GM19397 (cell line): ENCODE measurements at regions not wholly inside any gene's neighbourhood (a gene's known extent, or its start where the extent isn't known, plus 50 kb on each side); places are given as distances from the start of the nearest gene placed in this dataset.

ENCODE experiments used
- ATAC-seq: cut with Tn5 transposase; IDR thresholded peaks from one replicate; pipeline ENCODE4 v1.9.1; 2021; ENCODE audit warnings: mild to moderate bottlenecking, moderate library complexity; ENCODE audit not compliant: unreplicated experiment

GRCh38 chr9:88657893-88658292 lies 122.9 kb downstream of the NXNL2 start:
- ATAC-seq, result no peak

- ATAC-seq, result no peak
Observed at GRCh38 chr9:88658311-88658822, 123.4 kb downstream of the NXNL2 start.

GRCh38 chr9:88659126-88659525 lies 124.1 kb downstream of the NXNL2 start:
- ATAC-seq, result no peak

GRCh38 chr9:88660611-88661010 lies 125.6 kb downstream of the NXNL2 start:
- no peak for ATAC-seq

- ATAC-seq, result no peak
Observed at GRCh38 chr9:88661759-88662158, 126.8 kb downstream of the NXNL2 start.

- no peak for ATAC-seq
Observed at GRCh38 chr9:88663771-88664419, 128.9 kb downstream of the NXNL2 start.

- no peak for ATAC-seq
Observed at GRCh38 chr9:88664773-88665172, 129.8 kb downstream of the NXNL2 start.

GRCh38 chr9:88672874-88673689 lies 138.1 kb downstream of the NXNL2 start:
- ATAC-seq, result no peak

GRCh38 chr9:88673886-88674285 lies 138.9 kb downstream of the NXNL2 start:
- no peak for ATAC-seq

GRCh38 chr9:88676644-88677043 lies 141.7 kb downstream of the NXNL2 start:
- no peak for ATAC-seq

GRCh38 chr9:88678008-88678407 lies 143.0 kb downstream of the NXNL2 start:
- no peak for ATAC-seq

- ATAC-seq, result no peak
Observed at GRCh38 chr9:88678431-88678830, 143.5 kb downstream of the NXNL2 start.

GRCh38 chr9:88680041-88680440 lies 145.1 kb downstream of the NXNL2 start:
- no peak for ATAC-seq

- no peak for ATAC-seq
Observed at GRCh38 chr9:88680505-88681160, 145.7 kb downstream of the NXNL2 start.

GRCh38 chr9:88681434-88681833 lies 146.5 kb downstream of the NXNL2 start:
- ATAC-seq, result no peak

- no peak for ATAC-seq
Observed at GRCh38 chr9:88682431-88682831, 147.5 kb downstream of the NXNL2 start.

GRCh38 chr9:88684046-88684445 lies 149.1 kb downstream of the NXNL2 start:
- no peak for ATAC-seq

- ATAC-seq, result no peak
Observed at GRCh38 chr9:88684845-88685244, 149.9 kb downstream of the NXNL2 start.

GRCh38 chr9:88685966-88686365 lies 151.0 kb downstream of the NXNL2 start:
- no peak for ATAC-seq

- no peak for ATAC-seq
Observed at GRCh38 chr9:88689509-88690298, 154.7 kb downstream of the NXNL2 start.

GRCh38 chr9:88690628-88691027 lies 155.7 kb downstream of the NXNL2 start:
- no peak for ATAC-seq
